HUES64 (cell line): ENCODE measurements at regions not wholly inside any gene's neighbourhood (a gene's known extent, or its start where the extent isn't known, plus 50 kb on each side); places are given as distances from the start of the nearest gene placed in this dataset.
"Not testable (repeated sequence)": the region's sequence is repeated elsewhere in the genome, so short reads cannot be mapped to it uniquely, and the experiment has no call there.

Experiments
- H3K27ac ChIP-seq: 2 replicates; pipeline ENCODE4 v1.7.0; 2013; ENCODE audit warnings: low read depth, low read length, inconsistent platforms
- H3K27me3 ChIP-seq: 2 replicates; pipeline ENCODE4 v1.6.1; 2013; ENCODE audit warnings: mild to moderate bottlenecking, low read length; ENCODE audit not compliant: insufficient read depth
- H3K36me3 ChIP-seq: 2 replicates; pipeline ENCODE4 v1.6.1; 2013; ENCODE audit warnings: mild to moderate bottlenecking, low read length; ENCODE audit not compliant: insufficient read depth
- H3K4me1 ChIP-seq: 2 replicates; pipeline ENCODE4 v1.6.1; 2013; ENCODE audit warnings: mild to moderate bottlenecking, low read length, moderate library complexity; ENCODE audit not compliant: insufficient read depth
- H3K4me3 ChIP-seq: 2 replicates; pipeline ENCODE4 v1.5.1; 2013; ENCODE audit warnings: mild to moderate bottlenecking, low read length, moderate library complexity
- H3K9ac ChIP-seq: 2 replicates; pipeline ENCODE4 v1.6.1; 2013; ENCODE audit warnings: mild to moderate bottlenecking, low read depth, low read length
- H3K9me3 ChIP-seq: 2 replicates; pipeline ENCODE4 v1.6.1; 2013; ENCODE audit warnings: low read depth, low read length; ENCODE audit not compliant: insufficient read depth
- WGBS: fragments of 150-250, 120-280 bp; methylation state at CpG from one replicate; pipeline ENCODE4 v1.1.7; 2013; ENCODE audit warnings: missing lambda C conversion rate; 5-methylcytosine and 5-hydroxymethylcytosine counted together

DNA sequence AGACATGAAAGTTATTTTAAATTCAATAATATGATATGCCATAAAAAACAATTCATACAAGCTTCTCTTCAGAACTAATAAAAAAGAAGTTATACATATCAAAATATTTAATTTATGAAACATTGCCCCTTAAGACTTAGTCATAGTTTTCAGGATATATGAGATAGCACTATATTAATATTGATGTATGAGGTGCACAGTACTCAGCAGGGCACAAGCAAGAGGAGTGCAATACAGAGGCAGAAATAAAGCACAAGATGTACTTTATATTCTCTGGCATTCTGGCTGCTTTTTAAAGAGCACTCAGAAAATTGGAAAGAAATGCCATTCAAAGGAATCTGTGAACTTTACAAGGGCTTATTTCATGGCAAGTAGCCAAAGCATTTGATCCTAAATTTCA, 274.9 kb downstream of the CPXCR1 start:
- Histone ChIP-seq H3K9me3 (no peaks in the 10 kb centered on the region), H3K9ac (no peak overlapping the region), H3K27me3 (no peaks in the 10 kb centered on the region), H3K36me3 (no peaks in the 10 kb centered on the region), H3K4me1 (no peaks in the 10 kb centered on the region), H3K4me3 (no peak overlapping the region), H3K27ac (no peak overlapping the region)

- H3K4me1 ChIP-seq: no peaks in the 10 kb centered on the region
- H3K36me3 ChIP-seq: no peaks in the 10 kb centered on the region
- no CpG with 5 or more reads among the region's 1 CpG for WGBS
- no peaks in the 10 kb centered on the region for H3K27me3 ChIP-seq
- H3K9me3 ChIP-seq: peaks cover 10% of the 10 kb centered on the region
- H3K9ac ChIP-seq: no peak overlapping the region
- H3K4me3 ChIP-seq: no peak overlapping the region
- H3K27ac ChIP-seq: no peak overlapping the region
Observed at GRCh38 chrX:89033723-89034122, 286.7 kb downstream of the CPXCR1 start.

DNA sequence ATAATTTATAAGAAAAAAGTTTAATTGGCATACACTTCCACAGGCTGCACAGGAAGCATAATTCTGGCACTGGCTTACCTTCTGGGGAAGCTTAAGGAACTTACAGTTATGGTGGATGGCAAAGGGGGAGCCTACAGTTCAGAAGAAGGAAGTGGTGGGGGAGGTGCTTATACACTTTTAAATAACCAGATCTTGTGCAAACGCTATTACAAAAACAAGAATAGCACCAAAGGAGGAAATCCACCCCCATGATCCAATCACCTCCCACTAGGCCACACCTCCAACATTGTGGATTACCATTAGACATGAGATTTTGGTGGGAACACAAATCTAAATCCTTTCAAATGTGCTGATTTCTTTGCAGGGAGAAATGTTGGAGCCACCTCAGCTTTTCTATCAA, 287.7 kb downstream of the CPXCR1 start:
- no peaks in the 10 kb centered on the region for H3K27me3 ChIP-seq
- no peak overlapping the region for H3K27ac ChIP-seq

GRCh38 chrX:89053223-89053622, 306.2 kb downstream of the CPXCR1 start:
- Histone ChIP-seq H3K9me3 (0 out of 2 replicates have a peak, but pooled peaks cover 2% of the 10 kb centered on the region), H3K9ac (no peak overlapping the region), H3K27ac (no peak overlapping the region), H3K36me3 (no peaks in the 10 kb centered on the region), H3K27me3 (no peaks in the 10 kb centered on the region), H3K4me1 (no peaks in the 10 kb centered on the region), H3K4me3 (no peak overlapping the region)

More for the DNA sequence above, 287.7 kb downstream of the CPXCR1 start:
- H3K4me3 ChIP-seq: no peak overlapping the region
- peaks cover 10% of the 10 kb centered on the region for H3K9me3 ChIP-seq
- H3K4me1 ChIP-seq: no peaks in the 10 kb centered on the region
- no CpG with 5 or more reads among the region's 1 CpG for WGBS
- H3K9ac ChIP-seq: no peak overlapping the region
- H3K36me3 ChIP-seq: no peaks in the 10 kb centered on the region

GRCh38 chrX:89099587-89099986, 352.6 kb downstream of the CPXCR1 start:
- not testable (repeated sequence) for H3K4me1 ChIP-seq, H3K27ac ChIP-seq, H3K27me3 ChIP-seq, H3K9me3 ChIP-seq, H3K4me3 ChIP-seq, H3K36me3 ChIP-seq, H3K9ac ChIP-seq
- 90% methylated on average over 7 of the region's 7 CpGs for WGBS

- no peaks in the 10 kb centered on the region for H3K9me3 ChIP-seq
- H3K9ac ChIP-seq: no peak overlapping the region
- no peaks in the 10 kb centered on the region for H3K36me3 ChIP-seq
- no peaks in the 10 kb centered on the region for H3K27me3 ChIP-seq
- no peaks in the 10 kb centered on the region for H3K4me1 ChIP-seq
- H3K4me3 ChIP-seq: no peak overlapping the region
- no peak overlapping the region for H3K27ac ChIP-seq
Observed at GRCh38 chrX:89124985-89125384, 378.0 kb downstream of the CPXCR1 start.
